HG03064 (cell line): ENCODE measurements at regions not wholly inside any gene's neighbourhood (a gene's known extent, or its start where the extent isn't known, plus 50 kb on each side); places are given as distances from the start of the nearest gene placed in this dataset.
"Not testable (repeated sequence)": the region's sequence is repeated elsewhere in the genome, so short reads cannot be mapped to it uniquely, and the experiment has no call there.

Experiments
- ATAC-seq: cut with Tn5 transposase; IDR thresholded peaks from one replicate; pipeline ENCODE4 v1.9.1; 2021; ENCODE audit warnings: low read depth; ENCODE audit not compliant: unreplicated experiment

GRCh38 chr14:84029720-84030119 lies 1500.2 kb upstream of the FLRT2 start:
- no peak for ATAC-seq

GRCh38 chr14:84036840-84037239 lies 1493.1 kb upstream of the FLRT2 start:
- ATAC-seq = no peak

- no peak for ATAC-seq
These were observed 1492.4 kb upstream of the FLRT2 start for GRCh38 chr14:84037593-84037992.

GRCh38 chr14:84040101-84040500 lies 1489.8 kb upstream of the FLRT2 start:
- no peak for ATAC-seq

GRCh38 chr14:84041421-84041820 lies 1488.5 kb upstream of the FLRT2 start:
- no peak for ATAC-seq

- no peak for ATAC-seq
These were observed 1487.0 kb upstream of the FLRT2 start for GRCh38 chr14:84042992-84043391.

GRCh38 chr14:84064316-84065125 lies 1465.4 kb upstream of the FLRT2 start:
- ATAC-seq = no peak

- ATAC-seq = no peak
These were observed 1464.1 kb upstream of the FLRT2 start for GRCh38 chr14:84065811-84066210.

GRCh38 chr14:84068288-84068687 lies 1461.7 kb upstream of the FLRT2 start:
- no peak for ATAC-seq

GRCh38 chr14:84071061-84071460 lies 1458.9 kb upstream of the FLRT2 start:
- ATAC-seq = no peak

- ATAC-seq = no peak
These were observed 1455.3 kb upstream of the FLRT2 start for GRCh38 chr14:84074626-84075025.

GRCh38 chr14:84080944-84081343 lies 1449.0 kb upstream of the FLRT2 start:
- no peak for ATAC-seq

- ATAC-seq = no peak
These were observed 1445.8 kb upstream of the FLRT2 start for GRCh38 chr14:84084056-84084630.

GRCh38 chr14:84085493-84085892 lies 1444.5 kb upstream of the FLRT2 start:
- no peak for ATAC-seq

- no peak for ATAC-seq
These were observed 1443.2 kb upstream of the FLRT2 start for GRCh38 chr14:84086714-84087113.

- no peak for ATAC-seq
These were observed 1441.9 kb upstream of the FLRT2 start for GRCh38 chr14:84087986-84088531.

GRCh38 chr14:84090837-84091236 lies 1439.1 kb upstream of the FLRT2 start:
- no peak for ATAC-seq

GRCh38 chr14:84095681-84096080 lies 1434.3 kb upstream of the FLRT2 start:
- ATAC-seq = no peak

GRCh38 chr14:84098261-84098660 lies 1431.7 kb upstream of the FLRT2 start:
- no peak for ATAC-seq

GRCh38 chr14:84099560-84099959 lies 1430.4 kb upstream of the FLRT2 start:
- not testable (repeated sequence) for ATAC-seq

- ATAC-seq = no peak
These were observed 1422.1 kb upstream of the FLRT2 start for GRCh38 chr14:84107835-84108343.
